ENCODE measurements at regions not wholly inside any gene's neighbourhood (a gene's known extent, or its start where the extent isn't known, plus 50 kb on each side); places are given as distances from the start of the nearest gene placed in this dataset.

- no peak for DNase-seq
- Histone ChIP-seq H3K36me3 (no peaks in the 10 kb centered on the region), H3K4me3 (no peak overlapping the region), H3K27ac (no peak overlapping the region), H3K27me3 (no peaks in the 10 kb centered on the region), H3K4me1 (peaks cover 0 to 10% (median 0%) of the 10 kb centered on the region in 9 donors), H3K9me3 (peaks cover 0 to 38% (median 9%) of the 10 kb centered on the region in 11 donors)
- TF ChIP-seq, protein P1, sequence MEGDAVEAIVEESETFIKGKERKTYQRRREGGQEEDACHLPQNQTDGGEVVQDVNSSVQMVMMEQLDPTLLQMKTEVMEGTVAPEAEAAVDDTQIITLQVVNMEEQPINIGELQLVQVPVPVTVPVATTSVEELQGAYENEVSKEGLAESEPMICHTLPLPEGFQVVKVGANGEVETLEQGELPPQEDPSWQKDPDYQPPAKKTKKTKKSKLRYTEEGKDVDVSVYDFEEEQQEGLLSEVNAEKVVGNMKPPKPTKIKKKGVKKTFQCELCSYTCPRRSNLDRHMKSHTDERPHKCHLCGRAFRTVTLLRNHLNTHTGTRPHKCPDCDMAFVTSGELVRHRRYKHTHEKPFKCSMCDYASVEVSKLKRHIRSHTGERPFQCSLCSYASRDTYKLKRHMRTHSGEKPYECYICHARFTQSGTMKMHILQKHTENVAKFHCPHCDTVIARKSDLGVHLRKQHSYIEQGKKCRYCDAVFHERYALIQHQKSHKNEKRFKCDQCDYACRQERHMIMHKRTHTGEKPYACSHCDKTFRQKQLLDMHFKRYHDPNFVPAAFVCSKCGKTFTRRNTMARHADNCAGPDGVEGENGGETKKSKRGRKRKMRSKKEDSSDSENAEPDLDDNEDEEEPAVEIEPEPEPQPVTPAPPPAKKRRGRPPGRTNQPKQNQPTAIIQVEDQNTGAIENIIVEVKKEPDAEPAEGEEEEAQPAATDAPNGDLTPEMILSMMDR (IDR thresholded peaks at IDR 0.05) = no peak
- no peak for ATAC-seq
- intact Hi-C loops (cut with DNase I) = no loop called here
- WGBS, 2 donors = 93 to 97% methylated on average over 1 of the region's 1 CpG
These were observed 238.4 kb upstream of the MEOX2 start for GRCh38 chr7:15924910-15925309.

DNA sequence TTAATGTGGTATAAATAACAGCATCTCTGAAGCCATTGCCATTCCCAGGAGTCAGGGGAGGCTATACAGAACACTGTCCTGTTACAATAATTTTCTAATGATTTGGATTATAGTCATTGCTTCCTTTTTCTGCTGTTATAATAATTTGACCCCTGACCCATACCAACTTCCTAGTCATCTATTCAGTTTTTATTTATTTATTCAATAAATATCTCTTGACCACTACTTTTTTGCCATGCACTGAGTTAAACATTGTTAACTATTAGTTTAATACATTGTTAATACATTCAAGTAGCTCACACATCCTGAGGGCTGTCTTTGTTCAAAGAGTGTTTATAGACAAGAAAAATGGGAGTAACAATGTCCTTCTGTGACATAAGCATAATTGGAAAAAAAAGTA lies 235.5 kb upstream of the MEOX2 start:
- intact Hi-C loops (cut with DNase I) = no loop called here
- ATAC-seq (no peak), DNase-seq (no peak)
- Histone ChIP-seq H3K4me1 (peaks cover 0 to 13% (median 0%) of the 10 kb centered on the region in 9 donors), H3K27ac (no peak overlapping the region), H3K27me3 (no peaks in the 10 kb centered on the region), H3K9me3 (peaks cover 0 to 25% (median 6%) of the 10 kb centered on the region in 11 donors), H3K36me3 (no peaks in the 10 kb centered on the region), H3K4me3 (no peak overlapping the region)
- TF ChIP-seq, protein P1 (IDR thresholded peaks at IDR 0.05) = no peak

DNA sequence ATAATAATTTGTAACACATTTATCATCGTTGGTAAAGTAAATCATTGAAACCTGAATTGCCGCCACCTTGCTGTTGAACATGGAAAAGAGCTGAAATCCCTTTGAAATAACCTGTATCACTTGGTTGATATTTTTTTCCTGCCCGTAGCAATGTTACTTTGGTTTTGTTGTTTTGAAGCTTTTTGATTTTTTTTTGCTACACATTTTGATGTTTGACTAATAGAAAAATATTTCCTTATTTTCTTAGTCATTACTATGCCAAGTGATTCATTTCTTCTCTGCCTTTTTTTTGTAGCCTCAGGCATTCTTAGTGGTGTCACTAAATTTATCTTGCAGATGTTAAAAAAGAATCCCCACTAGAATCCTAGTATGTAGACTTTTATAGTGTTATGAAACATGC lies 235.1 kb upstream of the MEOX2 start:
- 64 to 79% methylated on average over 3 of the region's 3 CpGs for WGBS, 2 donors
- peaks cover 0 to 21% (median 4%) of the 10 kb centered on the region in 11 donors for H3K9me3 ChIP-seq
- no peaks in the 10 kb centered on the region for H3K36me3 ChIP-seq
- peaks cover 0 to 14% (median 2%) of the 10 kb centered on the region in 9 donors for H3K4me1 ChIP-seq
- H3K4me3 ChIP-seq = no peak overlapping the region
- peak overlapping the region in 1 of 10 donors; percentile 2 for H3K27ac ChIP-seq
- TF ChIP-seq, protein P1 (IDR thresholded peaks at IDR 0.05) = no peak
- ATAC-seq (no peak), DNase-seq (no peak)
- no peaks in the 10 kb centered on the region for H3K27me3 ChIP-seq
- intact Hi-C loops (cut with DNase I) = no loop called here

GRCh38 chr7:15920953-15921352 lies 234.5 kb upstream of the MEOX2 start:
- H3K27ac ChIP-seq = no peak overlapping the region
- H3K4me3 ChIP-seq = no peak overlapping the region
- H3K4me1 ChIP-seq = peaks cover 0 to 16% (median 3%) of the 10 kb centered on the region in 9 donors
- H3K27me3 ChIP-seq = no peaks in the 10 kb centered on the region
- peaks cover 0 to 15% (median 0%) of the 10 kb centered on the region in 11 donors for H3K9me3 ChIP-seq
- intact Hi-C loops (cut with DNase I) = no loop called here
- TF ChIP-seq, protein P1 (IDR thresholded peaks at IDR 0.05) = no peak
- ATAC-seq (no peak), DNase-seq (no peak)
- no peaks in the 10 kb centered on the region for H3K36me3 ChIP-seq
- WGBS, 2 donors = 92 to 93% methylated on average over 7 of the region's 7 CpGs

Measured in heart right ventricle (tissue), 16 donors.